ENCODE measurements at regions not wholly inside any gene's neighbourhood (a gene's known extent, or its start where the extent isn't known, plus 50 kb on each side); places are given as distances from the start of the nearest gene placed in this dataset.

GRCh38 chr10:132995909-132996602 lies 53.7 kb upstream of the CFAP46 start:
- H3K36me3 ChIP-seq = no peaks in the 10 kb centered on the region
- peaks cover 7% of the 10 kb centered on the region for H3K4me1 ChIP-seq
- DNase-seq (ENCODE audit: extremely low spot score in 2 of 2) = no peak
- H3K27ac ChIP-seq = no peak overlapping the region
- no peak overlapping the region for H3K4me3 ChIP-seq
- intact Hi-C loops (cut with DNase I) = no loop called here
- TF ChIP-seq POLR2AphosphoS5 (IDR thresholded peaks at IDR 0.05; ENCODE audit: insufficient read depth in 1 of 2, low read depth in 1 of 2) (no peak), POLR2A (IDR thresholded peaks at IDR 0.05) (no peak), CTCF (IDR thresholded peaks at IDR 0.05) (no peak)
- H3K27me3 ChIP-seq = no peaks in the 10 kb centered on the region
- no peaks in the 10 kb centered on the region for H3K9me3 ChIP-seq

DNA sequence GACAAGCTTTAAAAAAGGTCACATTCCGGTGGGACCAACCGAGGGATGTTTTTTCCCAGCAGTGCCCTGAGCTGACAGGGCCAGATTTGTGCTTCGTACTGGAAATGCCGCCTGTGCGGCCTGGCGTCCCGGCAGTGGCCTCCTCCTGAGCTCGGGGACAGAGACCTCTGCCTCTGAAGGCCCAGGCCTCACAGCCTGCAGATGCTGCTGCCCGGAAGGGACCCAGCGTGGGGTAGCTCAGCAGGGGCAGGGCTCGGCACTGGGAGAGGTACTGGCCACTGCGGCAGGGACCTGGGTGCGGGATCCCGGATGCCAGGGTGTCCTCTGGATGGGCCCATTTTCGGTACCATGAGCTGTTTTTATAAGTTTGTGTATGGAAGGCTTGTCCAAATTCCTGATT lies 52.4 kb upstream of the CFAP46 start:
- Histone ChIP-seq H3K4me1 (peaks cover 7% of the 10 kb centered on the region), H3K27ac (no peak overlapping the region), H3K4me3 (peak overlapping the region; percentile 31 to 47), H3K36me3 (no peaks in the 10 kb centered on the region), H3K27me3 (no peaks in the 10 kb centered on the region), H3K9me3 (no peaks in the 10 kb centered on the region)
- TF ChIP-seq POLR2AphosphoS5 (IDR thresholded peaks at IDR 0.05; ENCODE audit: insufficient read depth in 1 of 2, low read depth in 1 of 2) (no peak), POLR2A (IDR thresholded peaks at IDR 0.05) (no peak), CTCF (IDR thresholded peaks at IDR 0.05) (no peak)
- intact Hi-C loops (cut with DNase I) = no loop called here
- DNase-seq (ENCODE audit: extremely low spot score in 2 of 2) = no peak

DNA sequence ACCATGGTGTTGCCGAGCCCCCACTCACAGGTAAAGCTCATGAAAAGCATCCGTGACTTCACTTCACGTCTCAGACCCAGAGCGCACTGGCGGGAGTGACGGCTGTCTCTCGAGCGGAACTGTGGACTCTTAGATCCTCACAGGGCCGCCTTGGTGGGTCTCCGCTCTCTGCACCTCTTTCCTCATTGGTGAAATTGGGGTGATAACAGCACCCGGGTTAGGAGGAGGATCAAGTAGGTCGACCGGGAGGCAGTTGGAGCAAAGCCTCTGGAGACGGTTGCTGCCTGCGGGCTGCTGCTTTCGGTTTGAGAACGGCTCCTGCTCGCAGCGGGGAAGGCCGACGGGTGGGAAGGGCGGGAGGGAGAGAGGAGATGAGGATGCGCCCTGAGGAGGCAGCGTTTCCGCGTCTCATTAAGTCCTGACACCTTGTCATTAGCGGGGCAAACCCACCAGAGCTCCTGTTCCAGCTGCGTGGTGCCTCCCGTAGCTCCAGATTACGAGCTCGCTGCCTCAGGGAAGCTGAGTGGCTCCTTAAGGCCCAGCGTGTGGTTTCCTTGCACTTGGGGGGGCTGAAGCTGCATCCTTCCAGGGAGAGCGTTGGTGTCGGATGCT lies 51.9 kb upstream of the CFAP46 start:
- intact Hi-C loops (cut with DNase I) = no loop called here
- TF ChIP-seq CTCF (IDR thresholded peaks at IDR 0.05) (no peak), POLR2AphosphoS5 (IDR thresholded peaks at IDR 0.05; ENCODE audit: insufficient read depth in 1 of 2, low read depth in 1 of 2) (no peak), POLR2A (IDR thresholded peaks at IDR 0.05) (no peak)
- H3K4me1 ChIP-seq = peaks cover 7% of the 10 kb centered on the region
- H3K9me3 ChIP-seq = no peaks in the 10 kb centered on the region
- no peaks in the 10 kb centered on the region for H3K27me3 ChIP-seq
- H3K27ac ChIP-seq = no peak overlapping the region
- H3K36me3 ChIP-seq = no peaks in the 10 kb centered on the region
- peak overlapping the region; percentile 31 to 47 for H3K4me3 ChIP-seq
- DNase-seq (ENCODE audit: extremely low spot score in 2 of 2) = no peak

DNA sequence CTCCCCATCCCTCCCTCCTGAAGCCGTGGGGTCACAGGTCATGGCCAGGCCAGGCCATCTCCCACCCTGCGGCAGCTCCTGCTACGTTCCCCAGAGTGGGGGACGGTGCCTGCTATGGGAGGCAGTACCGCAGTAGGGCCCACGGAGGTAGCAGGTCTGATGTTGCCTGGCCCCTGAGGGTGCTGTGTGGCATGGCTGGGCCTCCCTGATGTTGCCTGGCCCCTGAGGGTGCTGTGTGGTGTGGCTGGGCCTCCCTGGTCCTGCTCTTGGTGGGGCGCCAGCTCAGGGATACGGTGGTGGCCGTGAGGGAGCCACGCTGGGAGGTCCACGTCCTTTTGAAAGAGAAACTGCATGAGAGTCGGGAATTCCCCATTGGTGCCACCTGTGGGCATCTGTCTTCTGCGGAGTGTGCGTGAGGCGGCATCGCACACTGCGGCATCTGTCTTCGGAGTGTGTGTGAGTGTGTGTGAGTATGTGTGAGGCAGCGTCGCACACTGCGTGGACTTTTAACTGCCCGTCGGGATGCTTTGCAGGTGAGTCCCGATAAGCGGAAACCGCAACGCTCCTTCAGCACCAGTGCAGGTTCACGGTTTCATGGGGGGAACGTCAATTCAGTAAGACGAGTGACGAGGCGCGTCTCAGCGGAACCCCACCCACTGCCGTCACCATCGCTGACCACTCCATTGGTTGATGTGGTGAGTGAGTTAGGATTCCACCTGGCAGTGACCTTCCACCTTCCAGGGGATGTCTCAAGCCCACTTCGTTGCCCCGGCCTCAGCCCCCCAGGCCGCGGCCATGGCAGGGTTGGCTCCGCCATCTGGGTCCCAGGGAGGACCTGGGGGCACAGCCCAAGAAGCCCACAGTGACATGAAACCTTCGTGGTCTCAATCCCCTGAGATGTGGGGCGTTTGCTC lies 51.2 kb upstream of the CFAP46 start:
- Histone ChIP-seq H3K9me3 (no peaks in the 10 kb centered on the region), H3K27me3 (no peaks in the 10 kb centered on the region), H3K27ac (no peak overlapping the region), H3K4me1 (peaks cover 7% of the 10 kb centered on the region), H3K4me3 (peak overlapping the region; percentile 31 to 47), H3K36me3 (no peaks in the 10 kb centered on the region)
- DNase-seq (ENCODE audit: extremely low spot score in 2 of 2) = no peak
- intact Hi-C loops (cut with DNase I) = no loop called here
- no peak for TF ChIP-seq CTCF (IDR thresholded peaks at IDR 0.05)
- no peak for TF ChIP-seq POLR2AphosphoS5 (IDR thresholded peaks at IDR 0.05; ENCODE audit: insufficient read depth in 1 of 2, low read depth in 1 of 2)
- TF ChIP-seq POLR2A (IDR thresholded peaks at IDR 0.05) = no peak
